GM21619 (cell line): ENCODE measurements at regions not wholly inside any gene's neighbourhood (a gene's known extent, or its start where the extent isn't known, plus 50 kb on each side); places are given as distances from the start of the nearest gene placed in this dataset.
A peak's percentile ranks its signal among the peaks of the same experiment; 100 is the strongest.

ENCODE experiments used
- ATAC-seq: cut with Tn5 transposase; IDR thresholded peaks from one replicate; pipeline ENCODE4 v1.9.1; 2021; ENCODE audit not compliant: unreplicated experiment

DNA sequence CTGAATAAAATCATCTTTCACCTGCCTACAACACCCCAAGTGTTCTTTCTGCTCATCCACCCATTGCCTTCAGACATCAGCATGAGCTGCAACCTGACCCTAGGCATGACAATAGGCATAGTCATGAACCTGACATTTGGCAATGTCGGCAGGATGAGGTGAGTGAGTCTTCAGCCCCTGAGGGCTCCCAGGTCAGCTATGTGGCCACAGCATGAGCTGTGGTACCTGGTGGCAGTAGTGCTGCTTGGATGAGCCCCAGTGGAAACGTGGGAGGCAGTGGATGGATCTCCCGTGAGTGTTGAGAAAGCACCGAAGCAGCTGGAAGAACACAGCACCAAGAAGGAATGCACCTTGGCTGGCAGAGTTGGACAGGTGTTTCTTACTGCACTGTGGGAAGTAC, 334.8 kb upstream of the FAR2 start:
- no peak for ATAC-seq

DNA sequence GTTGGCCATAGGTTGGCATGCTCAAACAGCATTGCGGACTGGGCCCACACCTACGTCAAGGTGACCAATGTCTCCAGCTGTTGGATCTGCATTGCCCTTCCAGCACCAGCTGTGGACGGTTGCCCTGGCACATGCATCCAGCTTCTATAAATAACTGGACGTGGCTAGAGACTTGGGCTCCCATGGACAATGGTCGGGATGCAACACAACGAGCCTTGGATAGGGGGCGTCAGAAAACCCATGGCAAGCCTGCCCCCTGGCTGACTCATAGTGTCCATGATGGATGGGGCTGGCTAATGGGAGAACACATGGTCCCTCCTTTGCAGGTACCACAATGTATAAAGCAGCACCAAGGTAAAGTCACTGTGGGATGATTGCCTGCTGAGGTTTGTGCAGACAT, 331.6 kb upstream of the FAR2 start:
- ATAC-seq: no peak

DNA sequence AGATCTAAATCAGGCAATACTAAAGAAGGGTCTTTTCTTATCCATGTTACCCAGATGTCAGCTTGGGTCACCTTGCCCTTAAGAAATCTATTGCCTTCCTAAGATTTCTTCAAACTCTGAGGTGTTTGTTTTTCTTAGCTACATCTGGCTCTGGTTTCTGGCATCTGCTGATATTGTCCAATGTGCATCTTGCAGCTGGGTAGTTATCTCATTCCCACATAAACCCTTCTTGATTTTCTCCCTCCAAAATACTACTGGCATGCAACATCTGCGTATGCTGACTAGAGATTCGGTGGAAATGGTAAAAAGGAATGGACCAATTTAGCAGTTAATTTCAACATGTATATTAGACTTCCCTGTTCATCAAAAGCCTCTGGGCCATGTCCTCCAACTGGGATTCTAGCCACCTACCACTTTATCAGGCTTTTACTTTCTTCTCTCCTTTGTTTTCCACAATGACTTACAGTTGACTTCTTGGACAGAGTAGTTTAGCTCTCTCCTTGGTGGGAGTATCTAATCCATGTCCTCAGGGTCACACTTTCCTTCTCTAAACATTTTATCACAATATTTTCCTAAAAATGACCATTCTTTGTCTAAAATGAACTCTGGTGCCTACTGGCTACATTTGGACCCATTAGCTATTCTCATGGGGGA, 324.8 kb upstream of the FAR2 start:
- ATAC-seq: no peak

DNA sequence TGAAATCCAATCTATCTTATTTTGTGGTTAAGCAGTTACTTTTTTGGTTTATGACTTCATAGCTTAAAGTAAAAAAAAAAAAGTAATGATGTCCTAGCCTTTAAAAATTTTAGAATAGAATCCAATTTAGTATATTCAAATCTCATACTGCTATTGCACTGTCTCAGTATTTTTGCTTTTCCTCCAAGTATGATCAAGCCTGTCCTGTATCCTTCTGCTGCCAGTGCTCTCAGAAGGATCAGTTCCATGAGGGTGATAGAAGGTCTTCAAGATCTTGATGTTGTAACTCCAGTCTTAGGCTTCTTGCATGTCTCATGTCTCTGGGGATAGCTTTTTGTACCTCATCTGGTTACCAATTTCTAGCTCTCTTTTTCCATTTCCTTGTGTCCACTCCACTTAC, 324.2 kb upstream of the FAR2 start:
- no peak for ATAC-seq

DNA sequence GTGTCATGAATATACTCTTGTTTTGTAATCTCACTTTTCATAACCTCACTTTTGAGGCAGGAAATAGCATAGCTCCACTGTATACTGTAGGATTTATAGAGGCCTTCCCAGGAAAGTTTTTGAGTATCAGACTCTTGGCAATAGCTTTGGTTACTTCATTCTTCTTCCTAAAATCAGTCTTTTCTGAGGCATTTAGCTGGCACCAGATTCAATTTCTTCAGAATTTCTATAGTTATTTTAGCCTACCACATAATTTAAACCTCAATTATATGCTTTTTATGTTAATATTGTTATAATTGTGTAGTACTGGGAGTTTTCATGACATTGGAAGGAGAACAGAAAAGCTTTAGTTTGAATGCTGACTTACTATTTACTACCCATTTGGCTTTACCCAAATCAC, 322.3 kb upstream of the FAR2 start:
- no peak for ATAC-seq

DNA sequence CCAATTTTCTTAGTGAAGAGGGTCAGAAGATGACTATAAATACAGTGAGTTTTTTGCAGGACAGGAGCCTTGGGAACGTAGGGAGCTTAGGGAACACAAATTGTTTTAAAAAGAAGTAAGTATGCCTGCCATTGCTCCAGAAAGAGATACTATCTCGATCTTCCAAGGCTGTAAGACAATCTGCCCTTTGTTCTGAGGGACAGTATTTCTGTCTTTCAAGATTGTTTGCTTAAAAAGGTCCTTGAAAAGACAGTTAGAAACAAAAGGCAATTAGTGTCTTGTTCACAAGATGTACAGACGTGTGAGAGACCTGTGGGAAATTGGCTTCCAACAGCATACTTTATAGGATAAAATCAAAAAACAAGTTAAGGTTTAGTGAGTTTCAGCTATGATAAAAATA, 321.2 kb upstream of the FAR2 start:
- ATAC-seq: no peak

DNA sequence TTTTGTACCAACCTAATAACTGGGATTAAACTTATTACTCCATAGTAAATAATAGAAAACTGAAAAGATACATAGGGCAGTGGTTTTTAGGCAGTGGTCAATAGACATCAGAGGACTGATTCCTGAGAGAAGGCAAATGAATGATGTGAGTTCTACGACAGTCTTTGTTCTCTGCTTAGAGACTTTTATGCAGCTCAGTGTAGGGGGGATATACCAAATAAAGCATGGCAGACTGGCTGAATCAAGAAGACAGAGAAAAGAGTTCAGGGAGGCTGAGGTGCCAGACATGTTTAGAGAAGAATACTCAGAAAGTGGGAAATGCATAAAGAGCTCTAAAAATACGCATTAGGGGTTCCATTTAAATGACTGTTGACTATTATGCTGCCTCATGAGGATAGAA, 320.8 kb upstream of the FAR2 start:
- no peak for ATAC-seq

DNA sequence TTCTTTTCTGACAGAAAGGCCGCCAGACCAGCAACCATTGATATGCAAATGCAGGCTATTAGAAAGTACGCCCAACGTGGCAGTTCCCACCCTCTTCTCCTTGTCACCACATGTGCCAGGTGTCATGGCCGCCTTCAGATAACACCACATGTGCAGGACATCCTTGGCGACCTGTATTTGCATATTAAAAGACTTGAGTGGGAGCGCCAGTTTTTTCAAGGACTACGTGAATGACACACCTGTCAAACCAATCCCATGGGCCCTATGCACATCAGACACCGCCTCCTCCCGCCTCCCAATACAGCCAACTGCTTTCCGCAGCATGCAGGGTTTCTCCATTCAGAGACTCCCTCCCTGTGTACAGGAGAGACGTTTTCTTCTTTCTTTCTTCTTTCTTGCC, 318.6 kb upstream of the FAR2 start:
- no peak for ATAC-seq

DNA sequence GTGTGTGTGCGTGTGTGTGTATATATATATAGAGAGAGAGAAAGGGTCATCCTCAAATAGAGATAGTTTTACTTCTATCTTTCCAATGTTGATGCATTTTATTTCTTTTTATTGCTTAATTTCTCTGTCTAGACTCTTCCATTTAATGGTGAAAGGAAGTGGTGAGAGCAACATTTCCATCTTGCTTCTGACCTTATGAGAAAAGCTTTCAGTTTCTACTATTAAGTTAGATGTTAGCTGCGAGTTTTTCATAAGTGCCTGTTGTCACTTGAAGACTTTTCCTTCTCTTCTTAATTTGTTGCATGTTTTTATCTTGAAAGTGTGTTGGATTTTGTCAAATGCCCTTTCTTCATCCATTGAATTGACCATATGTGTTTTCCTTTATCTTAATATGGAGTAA, 304.4 kb upstream of the FAR2 start:
- no peak for ATAC-seq

DNA sequence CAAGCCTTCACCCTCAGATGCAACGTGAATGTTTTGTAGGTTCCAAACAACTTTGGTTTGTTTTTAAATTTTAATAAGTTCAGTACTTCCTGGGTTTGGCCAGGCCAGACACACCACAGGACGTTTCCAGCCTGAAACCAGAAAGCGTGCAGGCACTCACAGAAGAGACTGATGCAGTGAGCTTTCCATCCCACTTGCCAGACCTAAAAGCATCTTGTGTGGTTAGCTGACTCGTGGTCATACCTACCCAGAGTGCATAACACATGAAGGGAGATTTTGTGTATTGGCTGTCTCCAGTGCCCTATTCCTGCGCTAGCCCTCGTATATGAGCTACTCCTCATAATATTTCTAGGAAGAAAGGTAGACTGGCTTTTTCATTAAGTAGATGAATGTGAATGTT, 297.3 kb upstream of the FAR2 start:
- no peak for ATAC-seq

DNA sequence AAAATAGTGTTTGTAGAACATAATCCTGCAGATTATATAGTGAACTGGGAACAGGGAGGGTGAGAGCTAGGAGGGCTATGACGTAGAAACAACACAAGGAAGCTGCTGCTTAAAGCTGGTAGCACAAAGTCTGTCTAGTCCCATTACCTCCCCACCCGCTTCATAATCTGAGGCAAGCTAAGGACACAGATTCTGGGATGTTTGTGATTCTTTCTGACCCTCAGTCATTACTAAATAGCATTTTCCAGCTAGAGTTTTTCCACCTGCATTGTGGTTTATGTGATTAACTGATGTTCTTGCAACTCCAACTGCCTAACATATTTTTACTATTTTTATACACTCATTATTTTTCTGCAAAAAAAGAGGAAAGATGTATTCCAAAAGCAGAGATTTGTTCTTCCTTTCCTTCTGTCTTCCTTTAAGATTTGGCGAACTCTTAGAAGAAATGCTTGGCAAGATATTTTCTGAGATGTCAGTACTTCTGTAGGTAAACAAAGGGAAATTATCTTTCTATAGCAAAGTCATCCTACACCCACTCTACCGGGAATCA, 293.2 kb upstream of the FAR2 start:
- ATAC-seq: no peak

DNA sequence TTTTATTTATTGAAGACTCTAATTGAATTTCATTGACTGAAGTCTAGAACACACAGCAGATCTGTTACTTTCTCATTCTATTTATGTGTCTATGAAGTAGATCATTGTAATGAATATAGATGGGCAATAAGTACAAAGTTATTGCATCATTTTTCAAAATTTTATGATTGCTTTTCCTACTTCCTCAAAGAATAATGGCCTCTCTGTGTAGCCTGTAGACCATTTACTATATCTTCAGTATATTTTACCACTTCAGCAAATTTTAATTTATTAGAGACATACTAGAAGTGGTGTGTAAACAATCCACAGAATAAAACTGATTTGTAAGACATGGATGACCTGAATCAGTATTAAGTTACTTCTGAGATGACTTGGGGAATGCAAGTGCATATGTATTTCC, 291.7 kb upstream of the FAR2 start:
- no peak for ATAC-seq

DNA sequence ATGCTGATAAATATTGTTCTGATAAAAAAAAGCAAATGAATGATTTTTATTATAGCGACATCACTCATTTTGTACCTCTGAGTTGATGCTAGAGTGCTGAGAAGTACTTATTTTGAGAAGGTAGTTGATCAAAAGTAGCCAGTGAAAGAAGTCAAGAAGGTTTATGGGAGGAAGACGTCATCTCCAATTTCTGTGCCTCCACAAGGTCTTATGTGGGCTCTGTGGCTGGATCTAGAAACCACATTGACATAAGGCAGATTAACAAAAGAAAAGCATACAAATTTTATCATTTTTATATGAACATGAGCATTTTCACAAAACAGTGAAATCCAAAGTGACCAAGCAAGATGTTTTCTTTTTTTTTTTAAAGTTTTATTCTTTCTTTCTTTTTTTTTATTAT, 289.5 kb upstream of the FAR2 start:
- ATAC-seq: no peak

DNA sequence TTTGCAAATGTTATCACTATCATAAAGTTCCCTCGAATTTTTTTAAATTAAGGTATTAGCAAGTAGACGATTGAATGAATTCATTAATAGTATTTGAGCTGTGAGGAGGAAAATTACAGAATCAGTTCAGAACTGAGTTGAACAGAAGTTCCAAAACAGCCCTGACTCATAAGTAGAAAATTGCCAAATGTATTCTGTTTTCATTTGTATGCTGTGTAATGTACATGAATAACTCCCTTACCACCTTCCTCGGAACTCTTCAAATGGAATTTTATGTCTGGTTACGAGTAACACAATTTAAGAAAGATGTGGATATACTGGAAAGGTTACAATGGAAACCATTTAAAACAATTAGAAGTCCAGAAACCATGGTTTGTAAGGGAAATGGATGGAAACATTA, 283.3 kb upstream of the FAR2 start:
- ATAC-seq: no peak

DNA sequence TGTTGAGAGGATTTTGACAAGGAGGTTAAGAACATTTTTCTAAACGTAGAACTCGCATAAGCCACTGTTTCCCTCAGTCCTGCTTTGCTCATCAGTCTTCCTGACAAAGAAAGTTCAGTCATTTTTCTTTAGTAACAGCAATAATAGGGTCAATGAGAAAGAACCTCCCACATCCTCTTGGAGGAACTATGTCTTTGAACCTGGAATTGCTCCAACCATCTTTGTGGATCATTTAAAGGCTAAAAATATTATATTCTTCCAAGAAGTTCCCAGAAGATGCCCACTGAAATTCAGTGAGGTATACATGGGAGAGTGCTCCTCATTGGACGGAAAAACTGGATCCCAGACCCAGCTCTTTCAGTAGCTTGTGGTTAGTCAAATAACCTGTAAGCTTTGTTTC, 282.8 kb upstream of the FAR2 start:
- ATAC-seq: no peak

DNA sequence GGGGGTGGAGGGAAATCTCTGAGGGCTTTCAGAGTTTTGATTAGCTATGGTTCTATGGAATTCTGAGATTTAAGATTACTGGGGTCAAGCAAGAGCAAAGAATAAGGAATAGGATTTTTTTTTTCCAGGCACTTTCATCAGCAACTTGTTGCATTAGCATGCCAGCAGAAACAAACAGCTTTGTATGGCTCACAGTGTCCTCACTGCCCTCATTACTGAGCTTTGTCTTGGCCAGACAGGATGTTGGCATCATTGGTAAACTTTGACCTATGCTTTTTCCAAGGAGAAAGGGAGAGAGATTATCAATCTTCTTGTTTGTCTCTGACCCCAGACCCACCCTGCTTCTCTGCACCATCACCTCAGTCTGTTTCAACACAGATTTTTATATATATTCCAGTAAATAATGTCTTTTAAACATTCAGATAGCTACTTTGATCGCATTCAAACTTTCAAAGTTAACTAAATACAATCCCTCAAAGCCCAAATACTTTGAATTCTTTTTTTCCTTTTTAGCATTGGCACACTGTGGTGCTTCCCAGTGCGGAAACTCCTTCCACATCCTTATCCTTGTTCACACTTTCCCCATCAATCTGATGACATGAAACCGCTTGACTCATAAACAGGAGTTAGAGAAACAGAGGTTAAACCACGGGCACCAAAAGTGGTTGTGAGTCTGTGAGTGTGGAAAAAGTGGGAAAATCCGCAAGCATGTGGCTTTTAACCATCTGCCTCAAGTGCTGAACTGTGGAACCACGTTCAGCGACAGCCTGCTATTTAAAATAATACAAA, 282.2 kb upstream of the FAR2 start:
- ATAC-seq: no peak

DNA sequence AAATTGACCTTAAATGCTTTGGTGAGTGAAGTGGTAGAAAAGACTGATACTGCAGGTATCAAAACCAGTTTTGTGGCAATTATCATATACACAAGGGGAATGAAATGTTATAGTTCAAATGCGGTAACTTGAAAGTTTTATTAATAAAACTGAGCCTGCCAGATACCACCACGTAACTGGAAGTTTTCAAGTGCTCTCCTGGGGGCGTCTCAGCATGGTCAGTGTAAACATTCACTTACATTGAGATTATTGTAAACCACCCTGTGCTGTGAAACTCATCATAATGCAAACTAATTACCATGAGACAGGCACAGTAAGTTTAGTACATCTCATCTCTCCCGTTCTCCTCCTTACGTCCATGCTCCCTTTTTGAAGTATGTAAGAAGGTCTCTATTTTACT, 280.7 kb upstream of the FAR2 start:
- no peak for ATAC-seq

DNA sequence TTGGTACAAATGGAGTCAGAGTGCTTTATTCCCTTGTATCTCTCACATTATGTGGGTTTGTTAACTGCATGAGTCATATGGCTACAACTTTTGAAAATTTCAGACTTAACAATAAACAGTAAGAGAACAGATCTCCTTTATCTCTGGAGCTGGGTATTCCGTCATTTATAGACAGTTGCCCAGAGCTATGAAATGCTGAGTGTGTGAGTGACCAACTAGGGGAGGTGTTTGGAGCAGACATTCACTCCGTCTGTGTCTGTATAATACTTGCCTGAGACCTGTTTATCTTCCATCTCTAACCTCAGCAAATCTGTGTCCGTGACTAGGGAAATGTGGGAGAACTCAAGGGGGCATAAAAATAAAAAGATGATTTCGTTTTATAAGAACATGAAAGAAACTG, 279.9 kb upstream of the FAR2 start:
- no peak for ATAC-seq

DNA sequence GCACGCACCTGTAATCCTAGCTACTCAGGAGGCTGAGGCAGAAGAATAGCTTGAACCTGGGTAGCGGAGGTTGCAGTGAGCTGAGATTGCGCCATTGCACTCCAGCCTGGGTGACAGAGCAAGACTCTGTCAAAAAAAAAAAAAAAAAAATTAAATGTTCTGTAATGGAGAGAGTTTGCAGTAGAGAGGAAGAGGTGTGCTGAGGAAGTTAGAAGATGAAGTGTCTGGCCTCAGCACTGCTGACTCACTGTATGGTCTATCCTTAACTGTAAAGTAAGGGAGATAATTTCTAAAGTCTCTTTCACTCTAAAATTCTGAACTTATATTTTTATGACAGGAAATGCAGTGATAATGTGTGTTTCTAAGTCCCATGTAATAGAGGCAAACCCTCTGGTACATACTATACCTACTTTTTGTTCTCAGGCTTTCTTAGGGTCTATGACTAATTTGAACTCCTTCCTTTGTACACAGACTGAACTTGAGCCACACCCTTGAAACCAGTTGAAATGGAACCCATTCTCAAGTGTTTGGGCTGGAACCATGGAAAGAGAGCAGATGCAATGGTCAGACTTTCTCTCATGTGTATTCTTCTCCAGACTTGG, 278.1 kb upstream of the FAR2 start:
- no peak for ATAC-seq

DNA sequence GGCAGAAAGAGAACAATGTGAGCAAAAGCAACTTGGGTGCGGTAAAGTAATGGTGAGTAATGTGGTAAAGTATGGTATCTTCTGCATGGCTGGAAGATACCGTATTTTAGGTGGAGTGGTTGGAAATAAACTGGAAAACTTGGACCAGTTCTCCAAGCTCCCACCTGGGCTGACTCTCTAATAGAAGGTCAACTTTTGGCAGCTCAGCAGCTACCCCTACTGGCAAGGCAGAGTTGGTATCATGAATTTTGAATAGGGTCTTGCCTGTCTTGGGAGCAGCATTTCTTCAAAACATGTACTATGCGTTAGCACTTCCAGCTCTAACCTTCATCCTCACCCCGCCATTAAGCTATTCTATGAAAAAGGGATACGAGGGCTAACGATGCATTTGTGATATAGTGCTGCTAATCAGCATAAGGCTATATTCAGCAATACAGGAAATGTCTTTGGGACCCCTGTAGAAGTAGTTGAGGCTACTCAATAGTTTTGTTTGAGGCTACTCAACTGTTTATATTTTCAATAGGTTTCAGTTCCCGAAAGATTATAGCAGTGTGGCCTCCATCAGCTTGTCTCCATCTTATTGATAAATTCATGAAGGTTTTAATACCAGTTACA, 276.3 kb upstream of the FAR2 start:
- ATAC-seq: peak; percentile 57

DNA sequence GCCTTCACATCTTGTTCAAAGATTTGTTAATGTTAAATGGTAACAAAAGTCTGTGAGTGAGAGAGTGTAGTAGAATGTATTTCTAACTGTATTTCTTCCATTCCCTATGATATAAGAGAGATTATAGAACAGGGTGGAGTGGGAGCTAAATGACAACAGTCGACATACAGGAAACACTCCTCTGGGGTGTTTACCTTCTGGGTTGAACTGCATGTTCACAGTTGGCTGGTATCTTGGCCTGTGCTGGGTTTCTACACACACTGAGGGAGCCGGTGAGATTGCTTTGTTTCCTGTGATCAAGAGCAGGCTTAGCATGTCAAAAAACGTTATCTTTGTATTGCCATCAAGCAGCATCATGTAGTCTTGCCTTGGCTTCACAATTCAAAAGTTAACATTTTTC, 274.3 kb upstream of the FAR2 start:
- ATAC-seq: no peak
